ENCODE measurements at regions not wholly inside any gene's neighbourhood (a gene's known extent, or its start where the extent isn't known, plus 50 kb on each side); places are given as distances from the start of the nearest gene placed in this dataset.
"Not testable (repeated sequence)": the region's sequence is repeated elsewhere in the genome, so short reads cannot be mapped to it uniquely, and the experiment has no call there.

- H3K4me3 ChIP-seq (ENCODE audit: low read depth, low read length), result no peak overlapping the region
- no peak for DNase-seq (ENCODE audit: low read depth)
- TF ChIP-seq CTCF (conservative IDR thresholded peaks at IDR 0.05; ENCODE audit: low read depth, low read length), result no peak
These were observed 140.1 kb downstream of the DNAJB6 start for GRCh38 chr7:157476654-157477549.

- H3K4me3 ChIP-seq (ENCODE audit: low read depth, low read length), result no peak overlapping the region
- no peak for DNase-seq (ENCODE audit: low read depth)
- TF ChIP-seq CTCF (conservative IDR thresholded peaks at IDR 0.05; ENCODE audit: low read depth, low read length), result no peak
These were observed 140.9 kb downstream of the DNAJB6 start for GRCh38 chr7:157477550-157478212.

- not testable (repeated sequence) for DNase-seq (ENCODE audit: low read depth); H3K4me3 ChIP-seq (ENCODE audit: low read depth, low read length)
These were observed 141.8 kb downstream of the DNAJB6 start for GRCh38 chr7:157478611-157479010.

- no peak for DNase-seq (ENCODE audit: low read depth)
- H3K4me3 ChIP-seq (ENCODE audit: low read depth, low read length), result no peak overlapping the region
- no peak for TF ChIP-seq CTCF (conservative IDR thresholded peaks at IDR 0.05; ENCODE audit: low read depth, low read length)
These were observed 142.5 kb downstream of the DNAJB6 start for GRCh38 chr7:157479326-157479725.

- TF ChIP-seq CTCF (conservative IDR thresholded peaks at IDR 0.05; ENCODE audit: low read depth, low read length), result no peak
- H3K4me3 ChIP-seq (ENCODE audit: low read depth, low read length), result no peak overlapping the region
- DNase-seq (ENCODE audit: low read depth), result no peak
These were observed 143.7 kb downstream of the DNAJB6 start for GRCh38 chr7:157480371-157481050.

DNA sequence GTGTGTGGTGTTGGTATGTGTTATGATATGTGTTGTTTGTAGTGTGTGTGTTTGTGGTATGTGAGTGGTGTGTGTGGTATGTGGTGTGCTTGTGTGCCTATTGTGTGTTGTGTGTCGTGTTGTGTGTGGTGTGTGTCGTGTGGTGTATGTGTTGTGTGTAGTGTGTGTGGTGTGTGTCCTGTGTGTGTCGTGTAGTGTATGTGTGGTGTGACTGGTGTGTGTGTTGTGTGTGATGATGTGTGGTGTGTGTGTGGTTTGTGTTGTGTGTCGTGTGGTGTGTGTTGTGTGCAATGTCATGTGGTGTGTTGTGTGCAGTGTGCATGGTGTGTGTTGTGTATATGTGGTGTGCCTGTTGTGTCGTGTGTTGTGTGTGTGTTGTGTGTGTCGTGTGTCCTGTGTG is 144.6 kb downstream of the DNAJB6 start:
- DNase-seq (ENCODE audit: low read depth), result no peak
- no peak overlapping the region for H3K4me3 ChIP-seq (ENCODE audit: low read depth, low read length)
- TF ChIP-seq CTCF (conservative IDR thresholded peaks at IDR 0.05; ENCODE audit: low read depth, low read length), result no peak

GRCh38 chr7:157482025-157482424 is 145.2 kb downstream of the DNAJB6 start:
- no peak for TF ChIP-seq CTCF (conservative IDR thresholded peaks at IDR 0.05; ENCODE audit: low read depth, low read length)
- no peak overlapping the region for H3K4me3 ChIP-seq (ENCODE audit: low read depth, low read length)
- no peak for DNase-seq (ENCODE audit: low read depth)

All from epithelial cell of proximal tubule (primary cell).